ENCODE measurements at regions not wholly inside any gene's neighbourhood (a gene's known extent, or its start where the extent isn't known, plus 50 kb on each side); places are given as distances from the start of the nearest gene placed in this dataset.

GRCh38 chr10:78579995-78580394 lies 488.8 kb upstream of the ZMIZ1 start:
- peaks cover 2% of the 10 kb centered on the region for H3K36me3 Mint-ChIP-seq (ENCODE audit: low read depth)
- DNase-seq (no peak), ATAC-seq (no peak)
- H3K27me3 Mint-ChIP-seq, result no peaks in the 10 kb centered on the region
- no peak overlapping the region for H3K4me3 Mint-ChIP-seq
- no peak overlapping the region for H3K27ac Mint-ChIP-seq
- H3K4me1 Mint-ChIP-seq, result peaks cover 24% of the 10 kb centered on the region
- H3K9me3 Mint-ChIP-seq, result no peaks in the 10 kb centered on the region

- H3K27ac Mint-ChIP-seq, result no peak overlapping the region
- H3K36me3 Mint-ChIP-seq (ENCODE audit: low read depth), result peaks cover 2% of the 10 kb centered on the region
- no peaks in the 10 kb centered on the region for H3K27me3 Mint-ChIP-seq
- no peaks in the 10 kb centered on the region for H3K9me3 Mint-ChIP-seq
- H3K4me3 Mint-ChIP-seq, result no peak overlapping the region
- ATAC-seq, result no peak
- H3K4me1 Mint-ChIP-seq, result peaks cover 22% of the 10 kb centered on the region
- DNase-seq, result no peak
These were observed 487.6 kb upstream of the ZMIZ1 start for GRCh38 chr10:78581133-78581694.

- Mint-ChIP-seq H3K4me1 (peaks cover 22% of the 10 kb centered on the region), H3K9me3 (no peaks in the 10 kb centered on the region), H3K27me3 (no peaks in the 10 kb centered on the region), H3K27ac (no peak overlapping the region), H3K4me3 (no peak overlapping the region), H3K36me3 (ENCODE audit: low read depth) (peaks cover 2% of the 10 kb centered on the region)
- ATAC-seq (no peak), DNase-seq (no peak)
These were observed 486.2 kb upstream of the ZMIZ1 start for GRCh38 chr10:78582540-78582939.

DNA sequence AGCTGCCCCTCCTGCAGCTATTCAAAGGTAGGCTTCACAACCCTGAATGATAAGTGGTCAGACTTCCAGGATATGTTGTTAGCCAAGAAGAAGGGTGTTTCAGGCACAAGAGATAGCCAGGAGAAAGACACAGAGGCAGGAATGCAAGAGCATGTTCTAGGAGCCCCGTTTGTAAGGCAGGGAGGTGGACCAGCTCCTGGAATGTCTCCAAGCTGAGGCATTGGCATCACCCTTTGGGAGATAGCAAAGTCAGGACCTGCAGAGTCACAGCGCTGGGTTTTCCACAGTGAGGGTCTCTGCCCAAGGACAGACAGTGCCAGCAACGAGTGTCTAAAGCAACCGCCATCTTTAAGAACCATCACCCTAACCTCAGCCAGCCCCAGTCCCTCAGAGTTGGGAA lies 484.5 kb upstream of the ZMIZ1 start:
- Mint-ChIP-seq H3K36me3 (ENCODE audit: low read depth) (no peaks in the 10 kb centered on the region), H3K9me3 (no peaks in the 10 kb centered on the region), H3K4me1 (peaks cover 7% of the 10 kb centered on the region), H3K27me3 (no peaks in the 10 kb centered on the region), H3K27ac (no peak overlapping the region), H3K4me3 (no peak overlapping the region)
- DNase-seq (no peak), ATAC-seq (no peak)

- Mint-ChIP-seq H3K4me1 (peaks cover 3% of the 10 kb centered on the region), H3K4me3 (no peak overlapping the region), H3K27me3 (no peaks in the 10 kb centered on the region), H3K36me3 (ENCODE audit: low read depth) (no peaks in the 10 kb centered on the region), H3K9me3 (no peaks in the 10 kb centered on the region), H3K27ac (no peak overlapping the region)
- ATAC-seq (no peak), DNase-seq (no peak)
These were observed 484.1 kb upstream of the ZMIZ1 start for GRCh38 chr10:78584681-78585080.

- H3K27me3 Mint-ChIP-seq, result no peaks in the 10 kb centered on the region
- H3K9me3 Mint-ChIP-seq, result no peaks in the 10 kb centered on the region
- no peak overlapping the region for H3K4me3 Mint-ChIP-seq
- DNase-seq (no peak), ATAC-seq (no peak)
- no peaks in the 10 kb centered on the region for H3K4me1 Mint-ChIP-seq
- no peaks in the 10 kb centered on the region for H3K36me3 Mint-ChIP-seq (ENCODE audit: low read depth)
- no peak overlapping the region for H3K27ac Mint-ChIP-seq
These were observed 482.8 kb upstream of the ZMIZ1 start for GRCh38 chr10:78585952-78586351.

- Mint-ChIP-seq H3K36me3 (ENCODE audit: low read depth) (no peaks in the 10 kb centered on the region), H3K4me3 (no peak overlapping the region), H3K4me1 (no peaks in the 10 kb centered on the region), H3K27me3 (peaks cover 1% of the 10 kb centered on the region), H3K9me3 (no peaks in the 10 kb centered on the region), H3K27ac (no peak overlapping the region)
- DNase-seq, result no peak
- no peak for ATAC-seq
These were observed 480.5 kb upstream of the ZMIZ1 start for GRCh38 chr10:78588194-78588811.

- Mint-ChIP-seq H3K27ac (no peak overlapping the region), H3K4me3 (no peak overlapping the region), H3K36me3 (ENCODE audit: low read depth) (no peaks in the 10 kb centered on the region), H3K4me1 (no peaks in the 10 kb centered on the region), H3K9me3 (no peaks in the 10 kb centered on the region), H3K27me3 (peaks cover 1% of the 10 kb centered on the region)
- ATAC-seq (no peak), DNase-seq (no peak)
These were observed 479.1 kb upstream of the ZMIZ1 start for GRCh38 chr10:78589687-78590086.

DNA sequence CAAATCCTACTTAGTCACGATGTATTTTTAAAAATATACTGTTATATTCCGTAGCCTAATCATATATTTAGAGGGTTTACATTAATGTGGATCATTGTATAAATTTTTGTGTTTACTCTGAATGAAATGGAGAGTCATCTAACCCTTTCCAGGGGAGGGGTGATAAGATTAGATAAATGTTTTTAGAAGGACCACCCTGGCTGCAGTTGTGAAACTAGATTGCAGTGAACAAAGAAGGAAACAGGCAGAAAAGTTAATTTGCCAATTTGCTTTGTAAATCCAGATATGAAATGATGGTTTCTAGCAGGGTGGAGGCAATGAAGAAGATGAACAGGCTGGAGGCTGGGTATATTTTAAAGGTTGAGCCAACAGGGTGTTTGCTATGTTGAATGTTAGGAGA lies 477.7 kb upstream of the ZMIZ1 start:
- Mint-ChIP-seq H3K27ac (no peak overlapping the region), H3K4me1 (no peaks in the 10 kb centered on the region)

GRCh38 chr10:78594559-78595268 lies 474.1 kb upstream of the ZMIZ1 start:
- Mint-ChIP-seq H3K27ac (no peak overlapping the region), H3K9me3 (no peaks in the 10 kb centered on the region), H3K36me3 (ENCODE audit: low read depth) (no peaks in the 10 kb centered on the region), H3K4me3 (no peak overlapping the region), H3K4me1 (no peaks in the 10 kb centered on the region), H3K27me3 (peaks cover 5% of the 10 kb centered on the region)
- DNase-seq (no peak), ATAC-seq (no peak)

More for the DNA sequence above, 477.7 kb upstream of the ZMIZ1 start:
- no peaks in the 10 kb centered on the region for H3K36me3 Mint-ChIP-seq (ENCODE audit: low read depth)
- ATAC-seq, result no peak
- H3K27me3 Mint-ChIP-seq, result peaks cover 1% of the 10 kb centered on the region
- no peaks in the 10 kb centered on the region for H3K9me3 Mint-ChIP-seq
- DNase-seq, result no peak
- H3K4me3 Mint-ChIP-seq, result no peak overlapping the region

DNA sequence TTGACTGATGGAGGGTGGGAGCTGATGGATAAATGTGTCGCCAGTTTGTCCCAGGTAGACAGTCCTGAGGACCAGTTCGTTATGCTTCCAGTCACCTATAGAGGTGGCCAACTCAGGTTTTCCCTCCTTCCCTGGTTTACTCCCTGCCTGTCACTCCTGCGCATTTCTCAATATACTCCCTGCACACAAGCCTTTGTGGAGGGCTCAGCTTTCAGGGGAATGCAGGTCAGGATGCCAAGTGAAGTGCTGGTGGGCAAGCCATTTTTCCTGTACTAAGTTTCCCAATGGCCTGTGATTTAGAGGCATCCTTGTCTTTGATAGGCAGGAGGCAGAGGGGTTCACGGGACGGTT lies 473.5 kb upstream of the ZMIZ1 start:
- ATAC-seq (no peak), DNase-seq (no peak)
- H3K4me3 Mint-ChIP-seq, result no peak overlapping the region
- no peaks in the 10 kb centered on the region for H3K4me1 Mint-ChIP-seq
- no peaks in the 10 kb centered on the region for H3K9me3 Mint-ChIP-seq
- H3K27me3 Mint-ChIP-seq, result peaks cover 5% of the 10 kb centered on the region
- no peak overlapping the region for H3K27ac Mint-ChIP-seq
- no peaks in the 10 kb centered on the region for H3K36me3 Mint-ChIP-seq (ENCODE audit: low read depth)

GRCh38 chr10:78596556-78596955 lies 472.2 kb upstream of the ZMIZ1 start:
- H3K27me3 Mint-ChIP-seq, result peaks cover 7% of the 10 kb centered on the region
- no peaks in the 10 kb centered on the region for H3K36me3 Mint-ChIP-seq (ENCODE audit: low read depth)
- H3K4me3 Mint-ChIP-seq, result no peak overlapping the region
- H3K27ac Mint-ChIP-seq, result no peak overlapping the region
- H3K9me3 Mint-ChIP-seq, result no peaks in the 10 kb centered on the region
- DNase-seq, result no peak
- H3K4me1 Mint-ChIP-seq, result no peaks in the 10 kb centered on the region
- ATAC-seq, result no peak

GRCh38 chr10:78597796-78598555 lies 470.8 kb upstream of the ZMIZ1 start:
- ATAC-seq (no peak), DNase-seq (no peak)
- Mint-ChIP-seq H3K36me3 (ENCODE audit: low read depth) (no peaks in the 10 kb centered on the region), H3K27me3 (peaks cover 5% of the 10 kb centered on the region), H3K9me3 (no peaks in the 10 kb centered on the region), H3K4me3 (no peak overlapping the region), H3K4me1 (peaks cover 9% of the 10 kb centered on the region), H3K27ac (no peak overlapping the region)

GRCh38 chr10:78599122-78599853 lies 469.5 kb upstream of the ZMIZ1 start:
- H3K36me3 Mint-ChIP-seq (ENCODE audit: low read depth), result no peaks in the 10 kb centered on the region
- H3K4me3 Mint-ChIP-seq, result no peak overlapping the region
- DNase-seq, result no peak
- H3K9me3 Mint-ChIP-seq, result no peaks in the 10 kb centered on the region
- peaks cover 5% of the 10 kb centered on the region for H3K27me3 Mint-ChIP-seq
- H3K4me1 Mint-ChIP-seq, result peaks cover 9% of the 10 kb centered on the region
- ATAC-seq, result no peak
- H3K27ac Mint-ChIP-seq, result no peak overlapping the region

Data from activated naive CD8-positive, alpha-beta T cell treated with anti-CD3 and anti-CD28 coated beads, Interleukin-2, amount 50 U/mL, for 24 hours (primary cell).